ENCODE measurements at regions not wholly inside any gene's neighbourhood (a gene's known extent, or its start where the extent isn't known, plus 50 kb on each side); places are given as distances from the start of the nearest gene placed in this dataset.

GRCh38 chr5:117947121-117947520, 1041.2 kb downstream of the DTWD2 start:
- H3K79me1 ChIP-seq (ENCODE audit: insufficient read depth, low read depth, low read length, poor library complexity, severe bottlenecking), result no peaks in the 10 kb centered on the region
- no peaks in the 10 kb centered on the region for H3K27me3 ChIP-seq (ENCODE audit: insufficient read depth, low read length)
- H2BK5ac ChIP-seq (ENCODE audit: insufficient read length, low read length), result no peak overlapping the region
- H4K5ac ChIP-seq (ENCODE audit: insufficient read length, low read depth, low read length), result no peak overlapping the region
- no peak overlapping the region for H3K23ac ChIP-seq (ENCODE audit: insufficient read length, low read depth, low read length)
- no peaks in the 10 kb centered on the region for H3K9me3 ChIP-seq (ENCODE audit: control insufficient read depth, low read depth, low read length)
- no peak overlapping the region for H4K91ac ChIP-seq (ENCODE audit: insufficient read length, low read depth, low read length)
- no peak overlapping the region for H2AFZ ChIP-seq (ENCODE audit: low read length)
- H4K8ac ChIP-seq (replicated peaks; ENCODE audit: insufficient read length, low read depth, low read length), result no peak overlapping the region
- DNase-seq, result no peak
- no peaks in the 10 kb centered on the region for H4K20me1 ChIP-seq (ENCODE audit: control insufficient read depth, insufficient read depth, insufficient read length)
- H2BK120ac ChIP-seq (ENCODE audit: low read depth, low read length, poor library complexity, severe bottlenecking), result no peak overlapping the region
- Mint-ChIP-seq H3K27ac (no peak overlapping the region), H3K36me3 (ENCODE audit: insufficient read depth in 1 of 3, low read depth in 3 of 3) (no peaks in the 10 kb centered on the region), H3K4me1 (no peaks in the 10 kb centered on the region), H3K9me3 (no peaks in the 10 kb centered on the region), H3K4me3 (no peak overlapping the region), H3K27me3 (ENCODE audit: low read depth) (no peaks in the 10 kb centered on the region; the same call in 1 of the 2 replicates)
- no peak overlapping the region for H3K14ac ChIP-seq (ENCODE audit: insufficient read depth, low read length)
- H3K56ac ChIP-seq (ENCODE audit: insufficient read length, low read depth, low read length), result no peak overlapping the region
- no peak overlapping the region for H3T11ph ChIP-seq (ENCODE audit: low read length)
- no peak overlapping the region for H3K27ac ChIP-seq (ENCODE audit: insufficient read length, low read depth, low read length)
- H2AK5ac ChIP-seq (ENCODE audit: insufficient read length, low read length), result no peak overlapping the region
- WGBS (ENCODE audit: extremely low coverage, insufficient read length, low lambda C conversion rate), result no CpG with 5 or more reads among the region's 2 CpGs
- H2BK12ac ChIP-seq (ENCODE audit: insufficient read length, low read depth, low read length), result no peak overlapping the region
- H3K4me1 ChIP-seq (ENCODE audit: insufficient read depth, low read length), result no peaks in the 10 kb centered on the region
- no peak overlapping the region for H3K18ac ChIP-seq (ENCODE audit: insufficient read length, low read depth, low read length)
- no peaks in the 10 kb centered on the region for H3K79me2 ChIP-seq (ENCODE audit: insufficient read depth, low read length)
- no peak overlapping the region for H3K4ac ChIP-seq (ENCODE audit: low read depth, low read length)
- no peak overlapping the region for H2BK20ac ChIP-seq (ENCODE audit: low read depth, low read length, poor library complexity, severe bottlenecking)
- H3K9ac ChIP-seq (ENCODE audit: extremely low read depth, insufficient read length, low read length), result no peak overlapping the region
- no peak overlapping the region for H2BK15ac ChIP-seq (ENCODE audit: low read depth, low read length)
- no peaks in the 10 kb centered on the region for H3K23me2 ChIP-seq (ENCODE audit: insufficient read length, low read depth, low read length, poor library complexity, severe bottlenecking)
- no peak overlapping the region for H3K4me2 ChIP-seq (ENCODE audit: insufficient read depth, insufficient read length, low read length)
- TF ChIP-seq CTCF (conservative IDR thresholded peaks at IDR 0.05), result no peak
